ENCODE measurements at regions not wholly inside any gene's neighbourhood (a gene's known extent, or its start where the extent isn't known, plus 50 kb on each side); places are given as distances from the start of the nearest gene placed in this dataset.

GRCh38 chr9:113775749-113776148 is 100.4 kb upstream of the ZNF618 start:
- Histone ChIP-seq H3K4me1 (ENCODE audit: control insufficient read depth, insufficient read depth, low read length) (peaks cover 24% of the 10 kb centered on the region), H3K27me3 (ENCODE audit: control insufficient read depth, insufficient read depth, low read length) (peaks cover 37% of the 10 kb centered on the region), H3K9ac (ENCODE audit: low read depth, low read length) (no peak overlapping the region), H3K9me3 (replicated peaks; ENCODE audit: low read length) (no peaks in the 10 kb centered on the region), H3K4me3 (ENCODE audit: low read length) (no peak overlapping the region), H3K4me2 (ENCODE audit: low read length) (no peak overlapping the region), H3K36me3 (ENCODE audit: insufficient read depth, low read length) (no peaks in the 10 kb centered on the region)

- Histone ChIP-seq H3K4me3 (ENCODE audit: low read length) (no peak overlapping the region), H3K9ac (ENCODE audit: low read depth, low read length) (no peak overlapping the region), H3K27me3 (ENCODE audit: control insufficient read depth, insufficient read depth, low read length) (peaks cover 40% of the 10 kb centered on the region), H3K9me3 (replicated peaks; ENCODE audit: low read length) (no peaks in the 10 kb centered on the region), H3K36me3 (ENCODE audit: insufficient read depth, low read length) (no peaks in the 10 kb centered on the region), H3K4me1 (ENCODE audit: control insufficient read depth, insufficient read depth, low read length) (peaks cover 19% of the 10 kb centered on the region), H3K4me2 (ENCODE audit: low read length) (no peak overlapping the region)
Measured at GRCh38 chr9:113776194-113776593, 99.9 kb upstream of the ZNF618 start.

DNA sequence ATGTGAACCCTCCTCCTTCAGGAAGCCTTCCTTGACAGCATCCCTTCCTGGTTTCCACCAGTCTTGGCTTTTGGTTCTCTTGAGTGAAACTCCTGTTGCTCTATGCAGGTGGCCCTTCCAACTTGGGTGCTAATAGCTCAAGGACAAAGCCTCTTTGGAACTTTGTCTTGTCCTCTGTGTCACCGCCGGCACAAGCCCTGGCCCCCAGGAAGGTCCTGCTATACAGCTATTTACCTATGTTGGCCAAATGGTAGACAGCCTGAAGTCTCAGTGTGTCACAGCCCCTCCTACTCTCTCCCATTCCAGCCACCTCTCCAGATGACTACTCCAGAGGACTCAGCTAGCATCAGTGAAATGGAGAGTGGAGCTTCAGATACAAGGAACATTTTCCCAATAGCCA is 94.7 kb upstream of the ZNF618 start:
- Histone ChIP-seq H3K4me1 (ENCODE audit: control insufficient read depth, insufficient read depth, low read length) (no peaks in the 10 kb centered on the region), H3K9me3 (replicated peaks; ENCODE audit: low read length) (no peaks in the 10 kb centered on the region), H3K4me2 (ENCODE audit: low read length) (no peak overlapping the region), H3K4me3 (ENCODE audit: low read length) (no peak overlapping the region), H3K36me3 (ENCODE audit: insufficient read depth, low read length) (no peaks in the 10 kb centered on the region), H3K9ac (ENCODE audit: low read depth, low read length) (no peak overlapping the region), H3K27me3 (ENCODE audit: control insufficient read depth, insufficient read depth, low read length) (peaks cover 68% of the 10 kb centered on the region)

DNA sequence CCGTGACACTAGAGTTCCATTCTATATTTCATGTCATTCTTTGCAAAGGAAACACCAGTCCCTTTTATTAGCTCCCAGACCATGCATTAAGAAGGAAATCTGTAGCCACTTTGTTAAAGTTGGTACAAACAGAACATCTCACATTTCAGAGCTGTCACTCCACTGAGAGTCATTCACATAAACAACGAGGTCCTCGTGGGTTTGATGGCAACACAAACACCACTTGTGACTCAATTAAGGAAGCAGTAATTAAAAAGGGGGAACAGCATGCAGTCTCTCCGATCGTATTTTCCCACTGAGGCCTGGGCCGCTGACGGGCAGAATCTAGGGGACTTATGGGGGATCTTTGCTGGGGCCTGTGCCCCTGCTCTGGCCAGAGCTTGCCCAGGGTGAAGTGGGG is 94.2 kb upstream of the ZNF618 start:
- Histone ChIP-seq H3K36me3 (ENCODE audit: insufficient read depth, low read length) (no peaks in the 10 kb centered on the region), H3K9me3 (replicated peaks; ENCODE audit: low read length) (no peaks in the 10 kb centered on the region), H3K9ac (ENCODE audit: low read depth, low read length) (no peak overlapping the region), H3K4me1 (ENCODE audit: control insufficient read depth, insufficient read depth, low read length) (no peaks in the 10 kb centered on the region), H3K4me2 (ENCODE audit: low read length) (no peak overlapping the region), H3K27me3 (ENCODE audit: control insufficient read depth, insufficient read depth, low read length) (peaks cover 69% of the 10 kb centered on the region), H3K4me3 (ENCODE audit: low read length) (no peak overlapping the region)

DNA sequence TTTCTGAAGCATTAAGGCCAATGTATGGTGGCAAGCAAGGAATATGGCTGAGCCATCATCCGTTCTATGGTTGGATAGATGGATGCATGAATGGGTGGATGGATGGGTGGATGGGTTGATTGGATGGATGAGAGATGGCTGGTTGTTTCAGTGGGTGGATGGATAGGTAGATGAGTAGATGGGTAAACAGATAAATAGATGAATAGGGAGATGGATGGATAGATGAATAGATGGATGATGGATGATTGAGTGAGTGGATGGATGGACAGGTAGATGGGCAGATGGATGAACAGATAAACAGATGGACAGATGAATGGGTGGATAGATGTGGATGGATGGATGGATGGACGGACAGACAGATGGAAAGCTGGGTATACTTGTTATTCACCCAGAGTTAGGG is 92.6 kb upstream of the ZNF618 start:
- H3K36me3 ChIP-seq (ENCODE audit: insufficient read depth, low read length): no peaks in the 10 kb centered on the region
- peaks cover 76% of the 10 kb centered on the region for H3K27me3 ChIP-seq (ENCODE audit: control insufficient read depth, insufficient read depth, low read length)
- no peak overlapping the region for H3K9ac ChIP-seq (ENCODE audit: low read depth, low read length)
- no peaks in the 10 kb centered on the region for H3K4me1 ChIP-seq (ENCODE audit: control insufficient read depth, insufficient read depth, low read length)
- H3K9me3 ChIP-seq (replicated peaks; ENCODE audit: low read length): no peaks in the 10 kb centered on the region
- H3K4me2 ChIP-seq (ENCODE audit: low read length): no peak overlapping the region
- no peak overlapping the region for H3K4me3 ChIP-seq (ENCODE audit: low read length)

- H3K9me3 ChIP-seq (replicated peaks; ENCODE audit: low read length): no peaks in the 10 kb centered on the region
- no peak overlapping the region for H3K4me3 ChIP-seq (ENCODE audit: low read length)
- no peak overlapping the region for H3K4me2 ChIP-seq (ENCODE audit: low read length)
- H3K36me3 ChIP-seq (ENCODE audit: insufficient read depth, low read length): no peaks in the 10 kb centered on the region
- no peaks in the 10 kb centered on the region for H3K4me1 ChIP-seq (ENCODE audit: control insufficient read depth, insufficient read depth, low read length)
- no peak overlapping the region for H3K9ac ChIP-seq (ENCODE audit: low read depth, low read length)
- H3K27me3 ChIP-seq (ENCODE audit: control insufficient read depth, insufficient read depth, low read length): peaks cover 88% of the 10 kb centered on the region
Measured at GRCh38 chr9:113785334-113785733, 90.8 kb upstream of the ZNF618 start.

DNA sequence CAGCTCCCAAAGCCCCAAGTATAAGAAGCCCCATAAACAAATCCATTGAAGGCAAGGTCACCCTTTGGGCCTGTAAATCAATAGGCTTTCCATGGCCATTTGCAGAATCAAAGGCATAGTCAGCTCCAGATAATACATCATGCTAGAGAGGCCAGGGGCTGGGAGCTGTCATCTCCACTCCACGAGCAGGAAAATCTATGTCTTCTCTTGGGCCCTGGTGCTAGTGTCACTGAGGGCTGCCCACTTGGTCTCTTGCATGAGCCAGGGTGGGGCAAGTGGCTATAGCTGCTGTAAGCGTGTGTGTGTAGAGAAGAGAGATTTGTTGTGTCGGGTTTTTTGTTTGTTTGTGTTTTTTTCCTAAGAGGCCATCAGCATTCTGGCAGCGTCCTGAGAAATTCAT is 90.0 kb upstream of the ZNF618 start:
- H3K4me1 ChIP-seq (ENCODE audit: control insufficient read depth, insufficient read depth, low read length): no peaks in the 10 kb centered on the region
- no peaks in the 10 kb centered on the region for H3K36me3 ChIP-seq (ENCODE audit: insufficient read depth, low read length)
- no peaks in the 10 kb centered on the region for H3K9me3 ChIP-seq (replicated peaks; ENCODE audit: low read length)
- peaks cover 94% of the 10 kb centered on the region for H3K27me3 ChIP-seq (ENCODE audit: control insufficient read depth, insufficient read depth, low read length)
- no peak overlapping the region for H3K9ac ChIP-seq (ENCODE audit: low read depth, low read length)
- no peak overlapping the region for H3K4me2 ChIP-seq (ENCODE audit: low read length)
- H3K4me3 ChIP-seq (ENCODE audit: low read length): no peak overlapping the region

- peaks cover 89% of the 10 kb centered on the region for H3K27me3 ChIP-seq (ENCODE audit: control insufficient read depth, insufficient read depth, low read length)
- H3K4me3 ChIP-seq (ENCODE audit: low read length): no peak overlapping the region
- H3K4me1 ChIP-seq (ENCODE audit: control insufficient read depth, insufficient read depth, low read length): no peaks in the 10 kb centered on the region
- H3K36me3 ChIP-seq (ENCODE audit: insufficient read depth, low read length): no peaks in the 10 kb centered on the region
- H3K4me2 ChIP-seq (ENCODE audit: low read length): no peak overlapping the region
- no peak overlapping the region for H3K9ac ChIP-seq (ENCODE audit: low read depth, low read length)
- H3K9me3 ChIP-seq (replicated peaks; ENCODE audit: low read length): no peaks in the 10 kb centered on the region
Measured at GRCh38 chr9:113787871-113788270, 88.2 kb upstream of the ZNF618 start.

DNA sequence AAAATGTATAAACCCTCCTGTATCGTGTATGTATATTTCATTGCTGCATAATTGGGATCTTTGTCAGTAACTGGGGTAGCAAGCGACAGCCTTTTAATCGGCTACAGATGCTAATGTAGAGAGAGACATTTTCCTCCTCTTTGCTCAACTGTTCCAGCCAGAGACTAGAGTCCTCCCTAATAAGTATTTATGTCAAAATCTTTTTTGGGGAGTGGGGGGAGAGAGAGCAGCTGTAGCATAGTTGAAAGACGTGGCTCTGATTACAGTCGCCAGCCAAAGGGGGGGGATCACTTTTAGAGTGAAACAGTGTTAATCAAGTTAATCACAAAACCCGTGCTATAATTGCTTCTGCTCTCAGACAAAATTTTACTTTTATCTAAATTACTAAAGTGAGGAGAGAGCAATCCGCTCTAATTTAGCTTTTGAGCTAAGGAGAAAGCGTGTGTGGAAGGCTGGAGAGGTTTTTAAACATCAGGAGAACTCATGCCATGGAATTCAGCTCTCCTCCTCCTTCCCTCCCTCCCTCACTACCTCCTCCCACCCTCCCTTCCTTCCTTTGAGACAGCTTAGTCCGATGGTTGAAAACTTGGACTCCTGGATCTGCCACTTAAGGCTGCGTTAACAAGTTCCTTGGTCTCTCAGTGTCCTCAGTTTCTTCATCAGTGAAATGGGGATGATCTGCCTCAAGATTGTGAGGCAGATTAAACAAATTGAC is 87.3 kb upstream of the ZNF618 start:
- no peaks in the 10 kb centered on the region for H3K36me3 ChIP-seq (ENCODE audit: insufficient read depth, low read length)
- H3K9me3 ChIP-seq (replicated peaks; ENCODE audit: low read length): no peaks in the 10 kb centered on the region
- H3K4me2 ChIP-seq (ENCODE audit: low read length): no peak overlapping the region
- peaks cover 88% of the 10 kb centered on the region for H3K27me3 ChIP-seq (ENCODE audit: control insufficient read depth, insufficient read depth, low read length)
- H3K4me1 ChIP-seq (ENCODE audit: control insufficient read depth, insufficient read depth, low read length): no peaks in the 10 kb centered on the region
- H3K4me3 ChIP-seq (ENCODE audit: low read length): no peak overlapping the region
- no peak overlapping the region for H3K9ac ChIP-seq (ENCODE audit: low read depth, low read length)

DNA sequence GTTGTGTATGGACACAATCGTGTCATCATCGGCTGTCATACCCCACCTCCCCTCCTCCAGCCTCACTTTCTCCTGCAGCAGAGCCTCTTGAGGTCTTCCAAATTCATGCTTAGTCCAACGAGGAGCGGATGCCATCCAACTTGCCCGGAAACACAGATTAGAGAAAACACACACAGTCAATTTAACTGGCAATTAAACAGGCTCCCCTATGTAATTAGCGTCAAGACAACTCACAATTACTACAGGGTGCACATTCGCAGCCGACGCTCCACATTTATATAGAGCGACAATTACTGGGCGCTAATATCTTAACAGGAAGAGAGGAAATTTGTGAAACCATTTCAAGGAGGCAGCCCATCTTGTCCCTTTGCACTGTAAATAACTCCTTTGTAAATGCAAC is 86.0 kb upstream of the ZNF618 start:
- H3K9ac ChIP-seq (ENCODE audit: low read depth, low read length): no peak overlapping the region
- H3K27me3 ChIP-seq (ENCODE audit: control insufficient read depth, insufficient read depth, low read length): peaks cover 88% of the 10 kb centered on the region
- H3K4me3 ChIP-seq (ENCODE audit: low read length): no peak overlapping the region
- no peaks in the 10 kb centered on the region for H3K36me3 ChIP-seq (ENCODE audit: insufficient read depth, low read length)
- H3K9me3 ChIP-seq (replicated peaks; ENCODE audit: low read length): no peaks in the 10 kb centered on the region
- H3K4me2 ChIP-seq (ENCODE audit: low read length): no peak overlapping the region
- H3K4me1 ChIP-seq (ENCODE audit: control insufficient read depth, insufficient read depth, low read length): no peaks in the 10 kb centered on the region

DNA sequence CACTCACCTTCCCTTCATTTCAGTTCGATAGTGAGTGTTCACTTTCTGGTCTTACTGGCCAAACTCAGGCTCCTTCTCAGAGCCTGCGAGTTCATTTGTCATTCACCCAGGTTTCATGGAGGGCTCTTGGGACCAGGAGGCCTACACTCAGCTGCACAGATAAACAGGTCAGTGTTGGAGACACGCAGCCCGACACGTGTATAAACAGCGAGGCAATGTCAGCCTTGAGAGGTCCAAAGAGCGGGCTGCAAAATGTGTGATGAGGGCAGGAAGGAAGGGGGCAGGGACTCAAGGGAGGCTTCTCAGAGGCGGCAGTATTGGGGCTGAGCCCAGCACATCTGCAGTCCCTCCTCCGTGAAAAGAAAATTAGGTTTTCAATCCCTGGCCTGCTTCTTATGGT is 82.6 kb upstream of the ZNF618 start:
- no peaks in the 10 kb centered on the region for H3K36me3 ChIP-seq (ENCODE audit: insufficient read depth, low read length)
- H3K9ac ChIP-seq (ENCODE audit: low read depth, low read length): no peak overlapping the region
- peaks cover 83% of the 10 kb centered on the region for H3K27me3 ChIP-seq (ENCODE audit: control insufficient read depth, insufficient read depth, low read length)
- H3K4me2 ChIP-seq (ENCODE audit: low read length): no peak overlapping the region
- peaks cover 3% of the 10 kb centered on the region for H3K4me1 ChIP-seq (ENCODE audit: control insufficient read depth, insufficient read depth, low read length)
- H3K4me3 ChIP-seq (ENCODE audit: low read length): no peak overlapping the region
- H3K9me3 ChIP-seq (replicated peaks; ENCODE audit: low read length): no peaks in the 10 kb centered on the region

GRCh38 chr9:113794721-113795120 is 81.4 kb upstream of the ZNF618 start:
- H3K9ac ChIP-seq (ENCODE audit: low read depth, low read length): no peak overlapping the region
- peaks cover 4% of the 10 kb centered on the region for H3K4me1 ChIP-seq (ENCODE audit: control insufficient read depth, insufficient read depth, low read length)
- no peak overlapping the region for H3K4me2 ChIP-seq (ENCODE audit: low read length)
- no peak overlapping the region for H3K4me3 ChIP-seq (ENCODE audit: low read length)
- no peaks in the 10 kb centered on the region for H3K36me3 ChIP-seq (ENCODE audit: insufficient read depth, low read length)
- no peaks in the 10 kb centered on the region for H3K9me3 ChIP-seq (replicated peaks; ENCODE audit: low read length)
- H3K27me3 ChIP-seq (ENCODE audit: control insufficient read depth, insufficient read depth, low read length): peaks cover 79% of the 10 kb centered on the region
